Keratinocyte (primary cell): ENCODE measurements at regions not wholly inside any gene's neighbourhood (a gene's known extent, or its start where the extent isn't known, plus 50 kb on each side); places are given as distances from the start of the nearest gene placed in this dataset.
A peak's percentile ranks its signal among the peaks of the same experiment; 100 is the strongest.

Experiments
- DNase-seq: peaks from one replicate; pipeline ENCODE4 v3.0.0-alpha.2; 2011; ENCODE audit warnings: low read depth, missing footprints, low spot score
- FAIRE-seq: peaks from 2 replicates; lab custom pipeline; 2011; peaks lifted over from hg19 to GRCh38; lab: Jason Lieb, UNC
- H2AFZ ChIP-seq: 2 replicates; pipeline ENCODE4 v1.6.0; 2012; ENCODE audit warnings: low read length, control low read depth, inconsistent platforms; ENCODE audit not compliant: control insufficient read depth
- H3K27ac ChIP-seq: 2 replicates; pipeline ENCODE4 v1.5.1; 2011; ENCODE audit warnings: low read length; ENCODE audit not compliant: control insufficient read depth, insufficient read depth
- H3K27me3 ChIP-seq: 3 replicates; pipeline ENCODE4 v1.6.0; 2011; ENCODE audit warnings: low read length; ENCODE audit not compliant: control insufficient read depth, insufficient read depth; ENCODE audit errors: extremely low read depth
- H3K36me3 ChIP-seq, 2 experiments: 2 replicates in 1 of 2; 3 replicates in 1 of 2; pipeline ENCODE4 v1.5.1; 2011; ENCODE audit warnings: low read length in 2 of 2, mild to moderate bottlenecking in 1 of 2; ENCODE audit not compliant: control insufficient read depth in 2 of 2, insufficient read depth in 2 of 2; ENCODE audit errors: extremely low read depth in 1 of 2
- H3K4me1 ChIP-seq: 3 replicates; pipeline ENCODE4 v1.5.1; 2011; ENCODE audit warnings: low read length; ENCODE audit not compliant: control insufficient read depth, insufficient read depth; ENCODE audit errors: extremely low read depth
- H3K4me2 ChIP-seq: 3 replicates; pipeline ENCODE4 v1.6.0; 2011; ENCODE audit warnings: low read depth, low read length; ENCODE audit not compliant: control insufficient read depth, insufficient read depth; ENCODE audit errors: extremely low read depth
- H3K4me3 ChIP-seq, 3 experiments: fragments of 200-600 bp in 1 of 3; sonication (generic) in 1 of 3; 2 replicates in 2 of 3; 3 replicates in 1 of 3; pipeline ENCODE4 v1.5.1; 2011 to 2016; ENCODE audit warnings: low read length in 3 of 3, mild to moderate bottlenecking in 3 of 3, control low read depth in 2 of 3, inconsistent platforms in 1 of 3, low read depth in 1 of 3, mixed read lengths in 1 of 3, mixed run types in 1 of 3, moderate library complexity in 1 of 3; ENCODE audit not compliant: control insufficient read depth in 2 of 3, insufficient read depth in 2 of 3; ENCODE audit errors: extremely low read depth in 1 of 3
- H3K79me2 ChIP-seq: 2 replicates; pipeline ENCODE4 v1.6.0; 2012; ENCODE audit warnings: low read length; ENCODE audit not compliant: control insufficient read depth, insufficient read depth
- H3K9ac ChIP-seq: 3 replicates; pipeline ENCODE4 v1.6.0; 2011; ENCODE audit warnings: low read length; ENCODE audit not compliant: control insufficient read depth, insufficient read depth; ENCODE audit errors: extremely low read depth
- H3K9me1 ChIP-seq: 3 replicates; pipeline ENCODE4 v1.6.0; 2011; ENCODE audit warnings: low read length; ENCODE audit not compliant: control insufficient read depth, insufficient read depth; ENCODE audit errors: extremely low read depth
- H3K9me3 ChIP-seq: 2 replicates; pipeline ENCODE4 v1.5.1; 2012; ENCODE audit warnings: low read depth, low read length; ENCODE audit not compliant: control insufficient read depth
- H4K20me1 ChIP-seq: 3 replicates; pipeline ENCODE4 v1.6.0; 2011; ENCODE audit warnings: low read length; ENCODE audit not compliant: control insufficient read depth, insufficient read depth; ENCODE audit errors: extremely low read depth
- EZH2 ChIP-seq: IDR thresholded peaks from one replicate; pipeline ENCODE4 v1.6.1; 2012; ENCODE audit warnings: inconsistent platforms, mild to moderate bottlenecking, low read length, moderate library complexity
- dilution Hi-C: fragments of 300-500 bp; cut with MboI; formaldehyde crosslinking; loops from one replicate; pipeline ENCODE4 v1.7.0; 2020; ENCODE audit warnings: low sequenced_read_pairs; ENCODE audit not compliant: extremely low pct_ligation_motif_present
- TF ChIP-seq, protein P1 (sequence below), 3 experiments: IDR thresholded peaks in 1 of 3; conservative IDR thresholded peaks in 1 of 3; optimal IDR thresholded peaks in 1 of 3; 2 replicates in 2 of 3; 3 replicates in 1 of 3; pipeline versions ENCODE3 to v1.5.1; 2011; ENCODE audit warnings: low read length in 3 of 3, mild to moderate bottlenecking in 3 of 3, moderate library complexity in 2 of 3, control low read depth in 1 of 3, inconsistent platforms in 1 of 3; ENCODE audit not compliant: insufficient read depth in 2 of 3; ENCODE audit errors: extremely low read depth in 1 of 3

DNA sequence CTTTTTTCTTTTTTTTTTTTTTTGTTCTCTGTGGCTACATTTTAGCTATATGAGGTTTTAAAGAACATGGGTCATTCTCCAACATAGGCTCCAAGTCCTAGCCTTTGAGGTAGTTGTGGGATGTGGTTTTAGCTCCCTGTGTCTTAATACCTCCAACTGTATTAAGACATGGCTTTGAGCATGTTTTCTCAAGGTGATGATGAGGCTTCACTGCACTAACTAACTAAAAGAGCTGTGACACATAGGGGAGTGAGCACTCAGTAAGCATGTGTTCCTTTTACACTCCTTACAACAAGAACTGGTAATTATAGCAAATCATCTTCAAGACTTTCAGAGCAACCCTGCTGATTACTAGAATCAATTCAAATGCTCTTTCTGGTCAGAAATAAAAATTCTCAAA, 333.6 kb upstream of the CCNH start:
- H3K9me3 ChIP-seq, result no peaks in the 10 kb centered on the region
- peak overlapping the region; percentile 52 for H3K4me2 ChIP-seq
- DNase-seq, result no peak
- FAIRE-seq, result peak; percentile 23
- H3K4me3 ChIP-seq, result no peak overlapping the region
- no peak overlapping the region for H3K9ac ChIP-seq
- H2AFZ ChIP-seq, result no peak overlapping the region
- peak overlapping the region; percentile 72 for H3K27ac ChIP-seq
- TF ChIP-seq, protein P1, sequence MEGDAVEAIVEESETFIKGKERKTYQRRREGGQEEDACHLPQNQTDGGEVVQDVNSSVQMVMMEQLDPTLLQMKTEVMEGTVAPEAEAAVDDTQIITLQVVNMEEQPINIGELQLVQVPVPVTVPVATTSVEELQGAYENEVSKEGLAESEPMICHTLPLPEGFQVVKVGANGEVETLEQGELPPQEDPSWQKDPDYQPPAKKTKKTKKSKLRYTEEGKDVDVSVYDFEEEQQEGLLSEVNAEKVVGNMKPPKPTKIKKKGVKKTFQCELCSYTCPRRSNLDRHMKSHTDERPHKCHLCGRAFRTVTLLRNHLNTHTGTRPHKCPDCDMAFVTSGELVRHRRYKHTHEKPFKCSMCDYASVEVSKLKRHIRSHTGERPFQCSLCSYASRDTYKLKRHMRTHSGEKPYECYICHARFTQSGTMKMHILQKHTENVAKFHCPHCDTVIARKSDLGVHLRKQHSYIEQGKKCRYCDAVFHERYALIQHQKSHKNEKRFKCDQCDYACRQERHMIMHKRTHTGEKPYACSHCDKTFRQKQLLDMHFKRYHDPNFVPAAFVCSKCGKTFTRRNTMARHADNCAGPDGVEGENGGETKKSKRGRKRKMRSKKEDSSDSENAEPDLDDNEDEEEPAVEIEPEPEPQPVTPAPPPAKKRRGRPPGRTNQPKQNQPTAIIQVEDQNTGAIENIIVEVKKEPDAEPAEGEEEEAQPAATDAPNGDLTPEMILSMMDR (optimal IDR thresholded peaks at IDR 0.05 in 1 of 3, IDR thresholded peaks at IDR 0.05 in 1 of 3, conservative IDR thresholded peaks at IDR 0.05 in 1 of 3; ENCODE audit: extremely low read depth in 1 of 3, insufficient read depth in 2 of 3, low read length in 3 of 3), result no peak
- no peak for TF ChIP-seq EZH2
- dilution Hi-C loops, result no loop called here
- H4K20me1 ChIP-seq, result no peaks in the 10 kb centered on the region
- no peaks in the 10 kb centered on the region for H3K79me2 ChIP-seq
- H3K4me1 ChIP-seq, result peaks cover 23% of the 10 kb centered on the region
- no peaks in the 10 kb centered on the region for H3K36me3 ChIP-seq
- H3K27me3 ChIP-seq, result no peaks in the 10 kb centered on the region
- no peaks in the 10 kb centered on the region for H3K9me1 ChIP-seq

DNA sequence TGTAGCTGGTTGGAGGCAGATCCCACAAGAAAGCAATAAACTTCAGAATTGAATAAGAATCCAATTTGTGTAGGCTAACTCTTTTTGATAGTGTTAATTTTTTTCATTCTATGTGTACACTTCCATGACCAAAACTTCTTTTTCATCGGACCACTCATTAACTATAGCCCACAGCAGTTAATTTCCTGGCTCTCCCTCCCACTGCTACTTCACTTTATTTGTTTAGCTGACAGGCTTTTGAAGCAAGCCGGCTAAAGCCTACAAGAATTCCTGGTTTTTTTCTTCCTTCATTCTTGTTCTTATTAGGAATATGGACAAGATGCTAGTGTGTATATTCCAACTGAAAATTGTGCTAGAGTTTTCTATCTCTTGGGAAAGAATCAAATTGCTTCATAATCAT, 329.2 kb upstream of the CCNH start:
- Histone ChIP-seq H3K27me3 (no peaks in the 10 kb centered on the region), H2AFZ (no peak overlapping the region), H3K79me2 (no peaks in the 10 kb centered on the region), H3K27ac (no peak overlapping the region), H3K36me3 (no peaks in the 10 kb centered on the region), H3K4me3 (no peak overlapping the region), H3K4me1 (peaks cover 12% of the 10 kb centered on the region), H3K9me1 (no peaks in the 10 kb centered on the region), H3K9me3 (no peaks in the 10 kb centered on the region), H4K20me1 (no peaks in the 10 kb centered on the region), H3K4me2 (no peak overlapping the region), H3K9ac (no peak overlapping the region)
- TF ChIP-seq, protein P1 (optimal IDR thresholded peaks at IDR 0.05 in 1 of 3, IDR thresholded peaks at IDR 0.05 in 1 of 3, conservative IDR thresholded peaks at IDR 0.05 in 1 of 3; ENCODE audit: extremely low read depth in 1 of 3, insufficient read depth in 2 of 3, low read length in 3 of 3), result no peak
- no peak for TF ChIP-seq EZH2
- dilution Hi-C loops, result no loop called here
- no peak for DNase-seq
- FAIRE-seq, result no peak
